HG02981 (cell line): ENCODE measurements at regions not wholly inside any gene's neighbourhood (a gene's known extent, or its start where the extent isn't known, plus 50 kb on each side); places are given as distances from the start of the nearest gene placed in this dataset.

Experiments used
- ATAC-seq: cut with Tn5 transposase; IDR thresholded peaks from one replicate; pipeline ENCODE4 v1.9.1; 2021; ENCODE audit warnings: mild to moderate bottlenecking, moderate library complexity; ENCODE audit not compliant: unreplicated experiment

GRCh38 chr18:47758000-47758399 lies 172.5 kb downstream of the SMAD2 start:
- ATAC-seq, result no peak

GRCh38 chr18:47756364-47757016 lies 174.0 kb downstream of the SMAD2 start:
- ATAC-seq, result no peak

GRCh38 chr18:47755102-47755456 lies 175.4 kb downstream of the SMAD2 start:
- ATAC-seq, result no peak

GRCh38 chr18:47754311-47755101 lies 176.0 kb downstream of the SMAD2 start:
- ATAC-seq, result no peak

- ATAC-seq, result no peak
These were observed 177.4 kb downstream of the SMAD2 start for GRCh38 chr18:47752796-47753645.

GRCh38 chr18:47750889-47751423 lies 179.5 kb downstream of the SMAD2 start:
- ATAC-seq, result no peak

GRCh38 chr18:47749600-47749973 lies 180.9 kb downstream of the SMAD2 start:
- no peak for ATAC-seq

GRCh38 chr18:47748847-47749599 lies 181.4 kb downstream of the SMAD2 start:
- ATAC-seq, result peak; percentile 87

- no peak for ATAC-seq
These were observed 182.2 kb downstream of the SMAD2 start for GRCh38 chr18:47748093-47748796.

GRCh38 chr18:47747260-47747795 lies 183.1 kb downstream of the SMAD2 start:
- ATAC-seq, result no peak

GRCh38 chr18:47746615-47747014 lies 183.8 kb downstream of the SMAD2 start:
- ATAC-seq, result no peak

- ATAC-seq, result no peak
These were observed 185.2 kb downstream of the SMAD2 start for GRCh38 chr18:47745227-47745626.

GRCh38 chr18:47737956-47738355 lies 192.5 kb downstream of the SMAD2 start:
- no peak for ATAC-seq

GRCh38 chr18:47737198-47737830 lies 193.1 kb downstream of the SMAD2 start:
- ATAC-seq, result no peak

GRCh38 chr18:47736376-47737140 lies 193.9 kb downstream of the SMAD2 start:
- ATAC-seq, result no peak

GRCh38 chr18:47735041-47735702 lies 195.3 kb downstream of the SMAD2 start:
- ATAC-seq, result no peak

- ATAC-seq, result no peak
These were observed 199.2 kb downstream of the SMAD2 start for GRCh38 chr18:47731276-47731675.

- no peak for ATAC-seq
These were observed 199.7 kb downstream of the SMAD2 start for GRCh38 chr18:47730795-47731194.
